COLO829 (cell line): ENCODE measurements at regions not wholly inside any gene's neighbourhood (a gene's known extent, or its start where the extent isn't known, plus 50 kb on each side); places are given as distances from the start of the nearest gene placed in this dataset.

Source experiments
- DNase-seq: peaks from one replicate; pipeline ENCODE4 v3.0.0; 2012; ENCODE audit warnings: low spot score

- no peak for DNase-seq
Measured at GRCh38 chr10:4343091-4343490, 482.9 kb upstream of the AKR1E2 start.

- no peak for DNase-seq
Measured at GRCh38 chr10:4338768-4339167, 487.2 kb upstream of the AKR1E2 start.

- no peak for DNase-seq
Measured at GRCh38 chr10:4337563-4337962, 488.4 kb upstream of the AKR1E2 start.

- DNase-seq: no peak
Measured at GRCh38 chr10:4334871-4335270, 491.1 kb upstream of the AKR1E2 start.

- no peak for DNase-seq
Measured at GRCh38 chr10:4334015-4334414, 492.0 kb upstream of the AKR1E2 start.

GRCh38 chr10:4333459-4333894 is 492.5 kb upstream of the AKR1E2 start:
- DNase-seq: no peak

- no peak for DNase-seq
Measured at GRCh38 chr10:4332764-4333458, 493.1 kb upstream of the AKR1E2 start.

- DNase-seq: peak; percentile 51
Measured at GRCh38 chr10:4331150-4331549, 494.9 kb upstream of the AKR1E2 start.

- no peak for DNase-seq
Measured at GRCh38 chr10:4330636-4331035, 495.4 kb upstream of the AKR1E2 start.

- no peak for DNase-seq
Measured at GRCh38 chr10:4329225-4329624, 496.8 kb upstream of the AKR1E2 start.

- no peak for DNase-seq
Measured at GRCh38 chr10:4326647-4327046, 499.4 kb upstream of the AKR1E2 start.

GRCh38 chr10:4319870-4320367 is 506.1 kb upstream of the AKR1E2 start:
- no peak for DNase-seq

- DNase-seq: peak; percentile 84
Measured at GRCh38 chr10:4316161-4316810, 509.7 kb upstream of the AKR1E2 start.

- DNase-seq: peak; percentile 33
Measured at GRCh38 chr10:4315551-4315950, 510.5 kb upstream of the AKR1E2 start.

- DNase-seq: no peak
Measured at GRCh38 chr10:4313051-4313450, 513.0 kb upstream of the AKR1E2 start.

- DNase-seq: no peak
Measured at GRCh38 chr10:4312051-4312835, 513.8 kb upstream of the AKR1E2 start.

GRCh38 chr10:4310172-4310571 is 515.8 kb upstream of the AKR1E2 start:
- no peak for DNase-seq

- DNase-seq: no peak
Measured at GRCh38 chr10:4307910-4308309, 518.1 kb upstream of the AKR1E2 start.

GRCh38 chr10:4306871-4307270 is 519.1 kb upstream of the AKR1E2 start:
- no peak for DNase-seq

- no peak for DNase-seq
Measured at GRCh38 chr10:4303045-4303444, 518.0 kb upstream of the KLF6 start.

GRCh38 chr10:4301291-4302045 is 516.5 kb upstream of the KLF6 start:
- DNase-seq: no peak

- DNase-seq: no peak
Measured at GRCh38 chr10:4296161-4296560, 511.2 kb upstream of the KLF6 start.
